ENCODE measurements at regions not wholly inside any gene's neighbourhood (a gene's known extent, or its start where the extent isn't known, plus 50 kb on each side); places are given as distances from the start of the nearest gene placed in this dataset.

DNA sequence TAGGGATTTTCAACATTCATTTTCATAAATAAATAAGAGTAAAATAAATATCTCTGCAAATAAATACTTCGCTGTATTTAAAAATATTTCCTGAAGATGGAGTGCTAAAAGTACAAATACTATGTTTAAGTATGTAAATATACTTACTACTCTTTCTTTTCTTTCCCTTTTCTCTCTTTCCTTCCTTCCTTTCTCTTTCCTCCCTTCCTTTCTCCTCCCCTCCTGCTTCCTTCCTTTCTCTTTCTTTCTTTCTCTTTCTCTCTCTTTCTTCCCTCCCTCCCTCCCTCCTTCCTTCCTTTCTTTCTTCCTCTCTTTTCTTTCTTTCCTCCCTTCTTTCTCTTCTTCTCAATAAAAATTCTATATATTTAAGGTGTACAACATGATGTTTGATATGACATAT, 496.1 kb downstream of the CCSER2 start:
- Histone ChIP-seq H2BK20ac (ENCODE audit: low read depth, low read length, poor library complexity, severe bottlenecking) (no peak overlapping the region), H3K18ac (ENCODE audit: insufficient read length, low read depth, low read length) (no peak overlapping the region), H3K9me3 (ENCODE audit: control insufficient read depth, low read depth, low read length) (no peaks in the 10 kb centered on the region), H2AK5ac (ENCODE audit: insufficient read length, low read length) (no peak overlapping the region), H4K8ac (replicated peaks; ENCODE audit: insufficient read length, low read depth, low read length) (no peak overlapping the region), H3K4ac (ENCODE audit: low read depth, low read length) (no peak overlapping the region), H2AFZ (ENCODE audit: low read length) (no peak overlapping the region), H2BK15ac (ENCODE audit: low read depth, low read length) (no peak overlapping the region), H2BK120ac (ENCODE audit: low read depth, low read length, poor library complexity, severe bottlenecking) (no peak overlapping the region), H4K91ac (ENCODE audit: insufficient read length, low read depth, low read length) (no peak overlapping the region), H3K79me2 (ENCODE audit: insufficient read depth, low read length) (no peaks in the 10 kb centered on the region), H3K27ac (ENCODE audit: insufficient read length, low read depth, low read length) (no peak overlapping the region), H3K79me1 (ENCODE audit: insufficient read depth, low read depth, low read length, poor library complexity, severe bottlenecking) (no peaks in the 10 kb centered on the region), H2BK12ac (ENCODE audit: insufficient read length, low read depth, low read length) (no peak overlapping the region), H3K23me2 (ENCODE audit: insufficient read length, low read depth, low read length, poor library complexity, severe bottlenecking) (no peaks in the 10 kb centered on the region), H3K9ac (ENCODE audit: extremely low read depth, insufficient read length, low read length) (no peak overlapping the region), H3K14ac (ENCODE audit: insufficient read depth, low read length) (no peak overlapping the region), H4K5ac (ENCODE audit: insufficient read length, low read depth, low read length) (no peak overlapping the region), H2BK5ac (ENCODE audit: insufficient read length, low read length) (no peak overlapping the region), H3K4me2 (ENCODE audit: insufficient read depth, insufficient read length, low read length) (no peak overlapping the region), H3K27me3 (ENCODE audit: insufficient read depth, low read length) (no peaks in the 10 kb centered on the region; the same call in 1 of the 2 replicates), H3K56ac (ENCODE audit: insufficient read length, low read depth, low read length) (no peak overlapping the region), H3K4me1 (ENCODE audit: insufficient read depth, low read length) (no peaks in the 10 kb centered on the region), H3T11ph (ENCODE audit: low read length) (no peak overlapping the region), H4K20me1 (ENCODE audit: control insufficient read depth, insufficient read depth, insufficient read length) (no peaks in the 10 kb centered on the region), H3K23ac (ENCODE audit: insufficient read length, low read depth, low read length) (no peak overlapping the region)
- H3K4me3 Mint-ChIP-seq = no peak overlapping the region; a peak in 1 of 5 replicates
- no CpG with 5 or more reads among the region's 1 CpG for WGBS (ENCODE audit: extremely low coverage, insufficient read length, low lambda C conversion rate)
- H3K4me1 Mint-ChIP-seq = peaks cover 12 to 14% of the 10 kb centered on the region in 2 experiments
- H3K27ac Mint-ChIP-seq = no peak overlapping the region
- no peaks in the 10 kb centered on the region; a peak in 1 of 5 replicates for H3K9me3 Mint-ChIP-seq
- H3K36me3 Mint-ChIP-seq (ENCODE audit: insufficient read depth in 1 of 3, low read depth in 3 of 3) = no peaks in the 10 kb centered on the region
- TF ChIP-seq, protein P1, sequence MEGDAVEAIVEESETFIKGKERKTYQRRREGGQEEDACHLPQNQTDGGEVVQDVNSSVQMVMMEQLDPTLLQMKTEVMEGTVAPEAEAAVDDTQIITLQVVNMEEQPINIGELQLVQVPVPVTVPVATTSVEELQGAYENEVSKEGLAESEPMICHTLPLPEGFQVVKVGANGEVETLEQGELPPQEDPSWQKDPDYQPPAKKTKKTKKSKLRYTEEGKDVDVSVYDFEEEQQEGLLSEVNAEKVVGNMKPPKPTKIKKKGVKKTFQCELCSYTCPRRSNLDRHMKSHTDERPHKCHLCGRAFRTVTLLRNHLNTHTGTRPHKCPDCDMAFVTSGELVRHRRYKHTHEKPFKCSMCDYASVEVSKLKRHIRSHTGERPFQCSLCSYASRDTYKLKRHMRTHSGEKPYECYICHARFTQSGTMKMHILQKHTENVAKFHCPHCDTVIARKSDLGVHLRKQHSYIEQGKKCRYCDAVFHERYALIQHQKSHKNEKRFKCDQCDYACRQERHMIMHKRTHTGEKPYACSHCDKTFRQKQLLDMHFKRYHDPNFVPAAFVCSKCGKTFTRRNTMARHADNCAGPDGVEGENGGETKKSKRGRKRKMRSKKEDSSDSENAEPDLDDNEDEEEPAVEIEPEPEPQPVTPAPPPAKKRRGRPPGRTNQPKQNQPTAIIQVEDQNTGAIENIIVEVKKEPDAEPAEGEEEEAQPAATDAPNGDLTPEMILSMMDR (conservative IDR thresholded peaks at IDR 0.05) = no peak
- no peaks in the 10 kb centered on the region for H3K27me3 Mint-ChIP-seq (ENCODE audit: low read depth)
- DNase-seq = no peak

Data from H9 (cell line).